Adrenal gland (tissue), 5 donors: ENCODE measurements at regions not wholly inside any gene's neighbourhood (a gene's known extent, or its start where the extent isn't known, plus 50 kb on each side); places are given as distances from the start of the nearest gene placed in this dataset.

Experiments used
- CTCF ChIP-seq, 6 experiments: fragments of 450-650 bp in 4 of 6; fragments of 200-600 bp in 2 of 6; sonication (generic) in 1 of 6; IDR thresholded peaks; 1 replicate in 5 of 6; 2 replicates in 1 of 6; pipeline versions ENCODE4 v1.5.1 to v1.8.0; 2016 to 2021; ENCODE audit warnings: antibody characterized with exemption in 6 of 6, mild to moderate bottlenecking in 2 of 6, moderate library complexity in 1 of 6
- POLR2A ChIP-seq, 2 donors: fragments of 450-650 bp; IDR thresholded peaks; one replicate each; pipeline ENCODE4 v1.6.1; 2017; ENCODE audit warnings: antibody characterized with exemption in 2 of 2, mild to moderate bottlenecking in 2 of 2, moderate library complexity in 1 of 2
- donor health status: DM: no; HTN: no; CAD: no.

GRCh38 chr2:213224366-213224765 lies 59.9 kb upstream of the SPAG16 start:
- TF ChIP-seq CTCF (IDR thresholded peaks at IDR 0.05) (no peak), POLR2A (IDR thresholded peaks at IDR 0.05) (no peak)
